ENCODE measurements at regions not wholly inside any gene's neighbourhood (a gene's known extent, or its start where the extent isn't known, plus 50 kb on each side); places are given as distances from the start of the nearest gene placed in this dataset.
A peak's percentile ranks its signal among the peaks of the same experiment; 100 is the strongest.
"Not testable (repeated sequence)": the region's sequence is repeated elsewhere in the genome, so short reads cannot be mapped to it uniquely, and the experiment has no call there.

DNA sequence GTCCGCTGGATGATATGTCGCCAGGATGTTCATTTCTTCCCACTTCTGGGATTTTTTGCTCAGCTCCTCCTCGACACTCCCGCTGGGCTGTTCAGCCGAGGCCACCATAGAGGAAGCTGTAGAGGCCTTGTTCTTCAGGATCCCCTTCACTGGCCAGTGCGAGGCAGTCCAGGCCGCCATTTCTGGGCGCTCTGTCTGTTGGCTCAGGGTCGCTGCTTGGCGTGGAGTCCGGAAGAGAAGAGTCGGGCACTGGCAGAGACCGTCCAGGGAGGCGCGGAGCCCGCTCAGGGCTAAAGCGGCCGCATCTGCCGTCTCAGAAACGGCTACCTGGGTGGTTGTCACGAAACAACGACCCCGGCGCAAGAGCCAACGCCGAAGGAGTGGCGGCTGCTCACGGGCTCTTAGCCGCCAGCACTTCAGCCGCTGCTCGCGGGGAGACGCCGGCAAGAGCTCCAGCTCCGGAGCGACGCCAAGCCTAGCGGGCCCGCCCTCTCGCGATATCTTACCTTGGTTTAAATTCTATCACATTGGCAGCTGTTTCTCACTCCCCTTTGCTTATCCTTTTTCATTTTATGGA is 2395.9 kb upstream of the PCDH20 start:
- 83 to 92% methylated on average over 39 to 41 of the region's 41 CpGs for WGBS, 2 donors
- H3K36me3 ChIP-seq (replicated peaks in 1 of 2; ENCODE audit: insufficient read depth in 1 of 2, low read depth in 2 of 2); H3K27ac ChIP-seq; intact Hi-C loops (cut with DNase I); H3K4me3 ChIP-seq; H3K27me3 ChIP-seq; H3K4me1 ChIP-seq; ATAC-seq; DNase-seq; H3K9me3 ChIP-seq: not testable (repeated sequence)

DNA sequence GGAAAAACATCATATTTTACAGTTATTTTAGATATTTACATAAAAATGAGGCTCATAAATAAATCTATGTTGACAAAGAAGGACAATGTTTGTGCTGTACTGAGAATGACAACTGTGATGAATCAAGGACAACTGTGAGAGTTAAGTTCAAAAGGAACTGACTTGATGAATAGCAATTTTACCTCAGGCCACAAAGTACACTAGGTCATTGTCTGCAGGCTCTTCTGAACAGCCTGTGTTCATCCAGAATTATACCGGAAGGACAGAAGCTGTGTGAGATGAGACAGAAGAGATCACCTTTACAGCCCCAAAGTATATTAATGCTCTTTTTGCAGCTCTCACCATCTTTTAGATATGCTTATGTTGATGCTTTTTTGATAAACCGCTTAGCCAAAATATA is 2375.5 kb upstream of the PCDH20 start:
- H3K27me3 ChIP-seq; ATAC-seq; DNase-seq; H3K4me1 ChIP-seq; H3K27ac ChIP-seq; intact Hi-C loops (cut with DNase I); H3K4me3 ChIP-seq; H3K36me3 ChIP-seq (replicated peaks in 1 of 2; ENCODE audit: insufficient read depth in 1 of 2, low read depth in 2 of 2); H3K9me3 ChIP-seq: not testable (repeated sequence)
- 54 to 69% methylated on average over 2 of the region's 2 CpGs for WGBS, 2 donors

DNA sequence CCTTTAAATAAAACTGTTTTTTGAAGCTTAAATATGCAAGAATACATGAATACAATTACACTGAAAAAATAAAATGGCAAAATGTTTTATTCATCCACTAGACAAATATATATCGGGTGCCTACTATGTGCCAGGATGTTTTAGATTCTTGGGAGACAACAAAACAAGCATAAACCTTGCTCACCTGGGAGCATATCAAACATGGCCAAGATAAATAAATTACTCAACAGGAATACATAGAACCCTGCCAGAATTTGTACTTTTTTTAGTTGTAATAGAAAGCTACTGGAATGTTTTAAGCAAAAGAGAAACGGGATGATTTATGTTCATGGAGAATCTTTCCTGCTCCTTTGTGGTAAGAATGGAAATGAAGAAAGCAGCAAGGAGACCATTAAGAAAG is 2358.5 kb upstream of the PCDH20 start:
- Histone ChIP-seq H3K27ac (no peak overlapping the region), H3K4me1 (no peaks in the 10 kb centered on the region), H3K4me3 (no peak overlapping the region), H3K36me3 (replicated peaks in 1 of 2; ENCODE audit: insufficient read depth in 1 of 2, low read depth in 2 of 2) (no peaks in the 10 kb centered on the region), H3K27me3 (no peaks in the 10 kb centered on the region), H3K9me3 (no peaks in the 10 kb centered on the region)
- intact Hi-C loops (cut with DNase I), result no loop called here
- DNase-seq (no peak), ATAC-seq (no peak)
- TF ChIP-seq, protein P1, sequence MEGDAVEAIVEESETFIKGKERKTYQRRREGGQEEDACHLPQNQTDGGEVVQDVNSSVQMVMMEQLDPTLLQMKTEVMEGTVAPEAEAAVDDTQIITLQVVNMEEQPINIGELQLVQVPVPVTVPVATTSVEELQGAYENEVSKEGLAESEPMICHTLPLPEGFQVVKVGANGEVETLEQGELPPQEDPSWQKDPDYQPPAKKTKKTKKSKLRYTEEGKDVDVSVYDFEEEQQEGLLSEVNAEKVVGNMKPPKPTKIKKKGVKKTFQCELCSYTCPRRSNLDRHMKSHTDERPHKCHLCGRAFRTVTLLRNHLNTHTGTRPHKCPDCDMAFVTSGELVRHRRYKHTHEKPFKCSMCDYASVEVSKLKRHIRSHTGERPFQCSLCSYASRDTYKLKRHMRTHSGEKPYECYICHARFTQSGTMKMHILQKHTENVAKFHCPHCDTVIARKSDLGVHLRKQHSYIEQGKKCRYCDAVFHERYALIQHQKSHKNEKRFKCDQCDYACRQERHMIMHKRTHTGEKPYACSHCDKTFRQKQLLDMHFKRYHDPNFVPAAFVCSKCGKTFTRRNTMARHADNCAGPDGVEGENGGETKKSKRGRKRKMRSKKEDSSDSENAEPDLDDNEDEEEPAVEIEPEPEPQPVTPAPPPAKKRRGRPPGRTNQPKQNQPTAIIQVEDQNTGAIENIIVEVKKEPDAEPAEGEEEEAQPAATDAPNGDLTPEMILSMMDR (IDR thresholded peaks at IDR 0.05), result no peak
- no peak for TF ChIP-seq POLR2A (IDR thresholded peaks at IDR 0.05)
- WGBS, 2 donors, result 25% methylated on average over 2 of the region's 2 CpGs

DNA sequence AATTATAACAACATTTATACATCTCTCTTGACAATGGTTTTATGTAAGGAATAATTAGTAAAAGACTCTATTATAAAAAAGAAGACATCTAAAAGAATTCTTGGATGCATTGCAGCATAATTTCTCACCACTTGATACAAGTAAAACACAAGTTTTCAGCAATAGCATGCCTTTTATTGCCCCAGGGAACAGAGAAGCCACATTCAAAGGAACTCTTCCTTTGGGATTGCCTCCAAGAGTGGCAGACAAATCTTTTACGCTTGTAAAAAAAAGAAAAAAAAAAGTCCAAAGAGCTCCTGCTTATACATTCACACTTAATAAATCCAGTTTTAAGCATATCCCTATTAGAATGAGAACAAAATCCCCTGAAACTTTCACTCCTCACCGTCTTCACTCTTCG is 2357.8 kb upstream of the PCDH20 start:
- H3K9me3 ChIP-seq, result no peaks in the 10 kb centered on the region
- no peaks in the 10 kb centered on the region for H3K36me3 ChIP-seq (replicated peaks in 1 of 2; ENCODE audit: insufficient read depth in 1 of 2, low read depth in 2 of 2)
- ATAC-seq (no peak), DNase-seq (no peak)
- intact Hi-C loops (cut with DNase I), result no loop called here
- TF ChIP-seq, protein P1 (IDR thresholded peaks at IDR 0.05), result no peak
- TF ChIP-seq POLR2A (IDR thresholded peaks at IDR 0.05), result no peak
- no peaks in the 10 kb centered on the region for H3K27me3 ChIP-seq
- H3K4me1 ChIP-seq, result no peaks in the 10 kb centered on the region
- WGBS, 2 donors, result 74 to 84% methylated on average over 3 of the region's 3 CpGs
- H3K27ac ChIP-seq, result no peak overlapping the region
- no peak overlapping the region for H3K4me3 ChIP-seq

GRCh38 chr13:63757683-63758082 is 2342.0 kb upstream of the PCDH20 start:
- 49 to 76% methylated on average over 4 to 5 of the region's 5 CpGs for WGBS, 2 donors
- H3K27me3 ChIP-seq; H3K27ac ChIP-seq; DNase-seq; intact Hi-C loops (cut with DNase I); ATAC-seq; H3K36me3 ChIP-seq (replicated peaks in 1 of 2; ENCODE audit: insufficient read depth in 1 of 2, low read depth in 2 of 2); H3K9me3 ChIP-seq; H3K4me1 ChIP-seq; H3K4me3 ChIP-seq: not testable (repeated sequence)

GRCh38 chr13:63749857-63750256 is 2334.2 kb upstream of the PCDH20 start:
- H3K27me3 ChIP-seq; H3K4me3 ChIP-seq; H3K9me3 ChIP-seq; DNase-seq; H3K36me3 ChIP-seq (replicated peaks in 1 of 2; ENCODE audit: insufficient read depth in 1 of 2, low read depth in 2 of 2); H3K27ac ChIP-seq; H3K4me1 ChIP-seq; intact Hi-C loops (cut with DNase I): not testable (repeated sequence)
- WGBS, 2 donors, result no CpG with 5 or more reads among the region's 2 CpGs
- peak; percentile 42 for ATAC-seq

GRCh38 chr13:63741814-63742101 is 2326.1 kb upstream of the PCDH20 start:
- H3K4me3 ChIP-seq; H3K36me3 ChIP-seq (replicated peaks in 1 of 2; ENCODE audit: insufficient read depth in 1 of 2, low read depth in 2 of 2); ATAC-seq; H3K9me3 ChIP-seq; H3K27me3 ChIP-seq; H3K4me1 ChIP-seq; intact Hi-C loops (cut with DNase I); H3K27ac ChIP-seq; DNase-seq: not testable (repeated sequence)
- WGBS, 2 donors, result no CpG with 5 or more reads among the region's 19 CpGs
